NAMALWA (cell line): ENCODE measurements at regions not wholly inside any gene's neighbourhood (a gene's known extent, or its start where the extent isn't known, plus 50 kb on each side); places are given as distances from the start of the nearest gene placed in this dataset.

Experiments used
- DNase-seq: peaks from one replicate; pipeline ENCODE4 v3.0.0-alpha.2; 2015; ENCODE audit warnings: low spot score

GRCh38 chr4:144465546-144465945, 180.4 kb upstream of the HHIP start:
- no peak for DNase-seq

GRCh38 chr4:144480068-144480467, 165.9 kb upstream of the HHIP start:
- no peak for DNase-seq

DNA sequence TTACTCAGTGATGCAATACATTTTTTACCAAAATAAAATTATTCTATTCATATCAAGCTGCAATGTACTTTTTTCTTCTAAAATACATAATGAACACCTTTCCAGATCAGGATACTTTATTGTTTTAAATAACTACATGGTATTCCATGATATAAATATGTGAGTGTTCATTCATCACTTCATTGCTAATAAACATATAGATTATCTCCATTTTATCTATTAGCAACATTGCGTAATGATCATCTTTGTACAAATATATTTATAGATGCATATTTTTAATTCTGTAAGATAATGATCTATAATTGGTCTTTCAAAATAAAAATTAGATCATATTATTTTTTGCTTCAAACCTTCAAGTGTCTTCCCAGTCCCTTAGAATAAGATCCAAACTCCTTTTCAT, 156.1 kb upstream of the HHIP start:
- DNase-seq: no peak

DNA sequence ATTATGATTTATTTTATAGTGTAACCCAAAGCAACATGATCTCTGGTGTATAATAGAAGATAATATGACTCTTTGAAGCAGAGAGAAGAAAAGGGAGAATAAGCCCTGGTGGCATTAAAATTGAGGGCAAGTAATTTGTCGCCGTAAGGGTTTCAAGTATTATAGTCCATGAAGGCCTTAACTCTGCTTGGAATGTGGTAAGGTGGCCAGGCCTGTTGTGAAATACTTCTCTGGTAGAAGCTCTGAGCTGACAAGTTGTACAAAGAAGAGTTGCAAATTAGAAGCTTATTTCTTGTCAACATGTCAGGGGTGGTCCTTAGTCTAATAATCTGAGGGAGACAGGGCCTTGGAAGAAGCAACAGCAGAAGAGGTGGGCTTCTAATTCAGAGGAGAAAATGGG, 151.7 kb upstream of the HHIP start:
- DNase-seq: no peak

DNA sequence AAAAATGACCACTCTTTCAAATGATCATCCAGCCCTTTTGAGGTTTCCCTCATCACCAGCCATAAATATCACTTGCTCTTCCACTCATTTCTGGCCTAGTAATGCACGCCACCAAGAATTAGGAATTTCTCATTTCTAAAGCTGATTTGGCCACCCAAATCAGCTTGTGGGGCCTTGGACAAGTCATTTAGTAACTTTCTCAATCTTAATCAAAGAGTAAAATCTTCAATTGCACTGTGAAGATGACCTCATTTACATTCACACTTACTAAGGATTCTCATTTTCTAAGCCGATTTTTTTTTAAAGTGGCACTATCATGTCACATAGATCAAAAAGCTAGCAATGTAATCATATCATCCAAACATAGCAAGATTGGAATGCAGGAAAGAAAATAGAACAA, 150.0 kb upstream of the HHIP start:
- DNase-seq: no peak

GRCh38 chr4:144499777-144500176, 146.2 kb upstream of the HHIP start:
- no peak for DNase-seq

GRCh38 chr4:144501231-144501780, 144.7 kb upstream of the HHIP start:
- DNase-seq: no peak

DNA sequence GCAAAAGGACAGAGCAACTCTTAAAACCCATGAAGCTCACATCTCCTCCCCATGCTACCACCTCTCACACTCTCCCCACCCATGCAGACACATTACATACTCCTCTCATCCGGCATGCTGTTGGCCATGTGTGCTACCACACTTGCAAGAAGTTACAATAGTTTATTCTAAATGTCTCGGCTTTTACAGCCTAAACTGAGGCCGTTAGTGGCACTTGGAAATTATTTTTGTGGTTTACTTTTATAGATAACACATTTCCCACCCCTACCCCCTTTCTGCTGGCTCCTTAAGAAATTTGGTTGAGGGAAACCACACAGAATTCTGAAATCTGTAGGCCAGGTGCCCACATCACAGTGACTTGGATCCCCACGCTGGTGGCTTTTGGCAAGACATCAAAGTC, 141.1 kb upstream of the HHIP start:
- no peak for DNase-seq

GRCh38 chr4:144507311-144508101, 138.4 kb upstream of the HHIP start:
- no peak for DNase-seq

- DNase-seq: no peak
Measured at GRCh38 chr4:144509088-144510015, 136.6 kb upstream of the HHIP start.

DNA sequence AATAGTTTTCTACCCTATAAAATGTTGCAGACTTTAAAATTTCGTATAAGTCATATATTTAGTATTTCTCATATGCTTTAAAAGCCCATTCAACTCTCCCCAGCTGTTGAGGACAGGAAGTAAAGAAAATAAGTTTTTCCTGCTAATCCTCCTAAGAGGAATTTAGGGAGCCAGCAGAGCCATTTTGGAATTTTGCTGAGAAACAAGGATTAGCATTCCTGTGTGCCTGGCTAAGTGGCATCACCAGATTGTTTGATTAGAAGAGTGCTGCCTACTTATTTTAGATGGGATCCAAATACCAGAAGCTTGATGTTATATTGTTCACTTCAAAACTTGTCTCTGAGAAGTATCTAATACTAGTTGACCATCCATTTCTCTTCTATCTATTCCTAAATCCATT, 131.2 kb upstream of the HHIP start:
- DNase-seq: no peak

- no peak for DNase-seq
Measured at GRCh38 chr4:144518181-144518895, 127.6 kb upstream of the HHIP start.

GRCh38 chr4:144531841-144532240, 114.1 kb upstream of the HHIP start:
- no peak for DNase-seq

DNA sequence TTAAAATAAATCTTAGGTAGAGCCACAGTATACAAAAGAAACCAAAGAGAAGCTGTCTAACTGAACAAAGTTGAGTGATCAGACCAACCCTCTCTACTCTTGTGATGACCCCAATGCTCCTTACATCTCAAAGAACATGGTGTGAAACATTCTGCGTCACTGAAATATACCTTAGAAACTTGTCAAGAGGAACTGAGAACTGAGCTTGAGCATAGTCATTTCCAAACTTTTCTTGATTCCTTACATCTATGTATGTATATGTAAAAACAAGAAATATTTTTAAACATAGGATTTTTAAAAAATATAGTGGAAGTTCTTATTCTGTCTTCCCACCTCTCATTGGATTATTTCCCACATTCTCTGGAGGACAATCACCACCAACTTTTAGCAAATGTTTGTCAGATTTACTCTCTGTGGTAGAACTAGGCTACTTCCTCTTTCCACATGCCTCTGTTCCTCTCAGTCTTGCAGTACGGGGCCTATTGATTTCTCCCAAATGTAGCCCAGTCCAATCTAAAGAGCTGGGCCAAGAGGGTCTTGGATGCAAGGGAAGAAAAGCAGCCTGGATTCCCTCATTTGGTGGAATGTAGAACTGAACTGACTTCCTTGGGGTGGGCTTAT, 98.2 kb upstream of the HHIP start:
- no peak for DNase-seq

DNA sequence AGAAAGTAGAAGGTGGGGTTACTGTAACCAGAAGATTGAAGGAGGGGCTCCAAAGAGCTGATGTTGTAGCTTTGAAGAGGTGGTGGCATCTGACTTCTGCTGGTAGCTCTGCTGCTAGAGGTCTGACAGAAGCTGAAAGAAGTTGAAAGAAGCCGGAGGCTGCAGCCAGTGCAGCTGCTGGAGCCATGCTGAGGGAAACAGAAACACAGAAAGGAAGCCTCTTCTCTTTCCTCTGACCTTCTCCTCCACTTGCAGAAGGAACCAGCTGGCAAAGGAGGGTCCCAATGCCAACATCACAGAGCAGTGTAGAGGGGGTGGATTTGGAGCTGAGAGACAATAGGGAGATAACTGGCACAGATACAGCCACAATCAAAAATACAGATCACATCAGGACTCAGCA, 89.3 kb upstream of the HHIP start:
- no peak for DNase-seq

- DNase-seq: no peak
Measured at GRCh38 chr4:144557404-144557803, 88.6 kb upstream of the HHIP start.

DNA sequence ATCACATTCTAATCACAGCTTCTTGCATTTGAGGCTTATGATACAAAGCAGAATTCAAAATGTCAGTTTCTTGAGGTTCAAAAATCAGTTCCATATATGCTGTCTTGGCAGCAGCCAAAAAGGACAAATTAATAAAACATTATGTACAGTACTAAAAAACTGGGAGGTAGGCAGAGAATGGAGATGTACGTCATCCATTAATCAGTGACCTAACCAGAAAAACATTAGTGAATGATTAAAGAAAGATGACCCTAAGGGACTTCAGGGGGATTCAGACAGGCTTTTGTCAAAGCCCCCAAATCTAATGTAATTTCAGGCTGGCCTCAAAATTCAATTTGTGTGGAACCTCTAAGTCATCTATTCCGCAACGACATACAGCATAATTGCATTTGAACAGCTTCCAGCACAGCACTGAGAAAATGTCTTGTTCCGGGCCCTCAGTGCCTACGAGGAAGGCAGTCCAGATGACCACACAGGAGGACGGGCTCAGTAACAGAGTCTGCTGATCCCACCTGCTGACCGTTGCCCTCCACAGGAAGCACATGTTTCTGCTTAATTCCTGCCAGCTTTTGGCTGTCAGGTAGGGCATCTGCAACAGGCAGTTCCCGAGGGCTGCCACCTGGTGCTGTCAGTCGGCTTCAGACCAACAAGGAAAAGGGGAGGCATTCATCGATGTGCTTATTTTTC, 83.8 kb upstream of the HHIP start:
- DNase-seq: no peak

DNA sequence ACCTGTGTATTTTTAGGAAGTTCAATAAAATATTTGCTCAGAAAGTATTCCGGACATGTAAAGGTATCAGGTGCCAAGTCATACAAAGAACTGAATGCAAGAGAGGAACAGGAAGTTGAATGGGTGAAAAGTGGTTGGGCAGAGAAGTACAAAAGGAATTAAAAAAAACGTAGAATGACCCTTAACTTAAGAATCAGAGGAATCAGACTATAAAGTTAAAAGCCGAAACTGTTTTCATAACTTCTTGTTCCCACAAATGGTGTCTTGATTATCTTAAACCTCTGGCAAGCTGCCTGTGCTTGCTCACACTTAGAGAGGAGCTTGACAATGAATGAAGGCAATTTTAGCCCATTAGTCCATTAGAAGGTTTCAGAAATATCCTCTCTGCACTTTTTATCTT, 81.6 kb upstream of the HHIP start:
- no peak for DNase-seq

GRCh38 chr4:144565527-144566195, 80.3 kb upstream of the HHIP start:
- no peak for DNase-seq

DNA sequence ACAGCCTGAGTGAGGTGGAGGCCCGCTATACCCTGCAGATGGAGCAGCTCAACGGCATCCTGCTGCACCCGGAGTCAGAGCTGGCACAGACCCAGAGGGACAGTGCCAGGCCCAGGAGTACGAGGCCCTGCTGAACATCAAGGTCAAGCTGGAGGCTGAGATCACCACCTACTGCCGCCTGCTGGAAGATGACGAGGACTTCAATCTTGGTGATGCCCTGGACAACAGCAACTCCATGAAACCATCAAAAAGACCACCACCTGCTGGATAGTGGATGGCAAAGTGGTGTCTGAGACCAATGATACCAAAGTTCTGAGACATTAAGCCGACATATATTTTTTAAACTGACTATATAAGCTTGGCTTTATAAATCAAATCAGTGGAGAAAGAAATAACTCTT, 73.3 kb upstream of the HHIP start:
- DNase-seq: peak; percentile 17

DNA sequence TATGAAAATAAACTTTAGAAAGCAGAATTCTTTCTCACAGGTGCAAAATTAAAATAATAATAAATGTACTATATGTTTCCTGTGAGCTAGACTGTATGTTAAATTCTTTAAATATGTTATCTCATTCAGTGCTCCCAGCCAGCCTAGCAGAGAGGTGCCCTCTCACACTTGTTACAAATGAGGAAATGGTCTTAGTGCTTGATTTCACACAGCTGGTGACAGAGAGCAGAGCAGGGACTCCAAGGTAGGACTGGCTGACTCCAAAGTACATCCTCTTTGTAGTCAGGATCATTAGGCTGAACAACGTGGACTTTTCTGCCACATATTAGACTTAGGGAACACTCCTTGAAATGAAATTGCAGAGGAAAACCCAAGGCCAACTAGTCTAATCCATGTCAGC, 72.0 kb upstream of the HHIP start:
- DNase-seq: peak; percentile 9
